ENCODE measurements at regions not wholly inside any gene's neighbourhood (a gene's known extent, or its start where the extent isn't known, plus 50 kb on each side); places are given as distances from the start of the nearest gene placed in this dataset.

- no peak for DNase-seq (ENCODE audit: low spot score)
Measured at GRCh38 chr14:21735639-21736307, 62.2 kb upstream of the OR4E1 start.

GRCh38 chr14:21735200-21735599, 61.6 kb upstream of the OR4E1 start:
- DNase-seq (ENCODE audit: low spot score) = no peak

- peak; percentile 61 for DNase-seq (ENCODE audit: low spot score)
Measured at GRCh38 chr14:21734457-21735074, 60.9 kb upstream of the OR4E1 start.

GRCh38 chr14:21729703-21730233, 56.1 kb upstream of the OR4E1 start:
- DNase-seq (ENCODE audit: low spot score) = no peak

GRCh38 chr14:21725250-21725649, 51.6 kb upstream of the OR4E1 start:
- DNase-seq (ENCODE audit: low spot score) = no peak

GRCh38 chr14:21724090-21724973, 50.7 kb upstream of the OR4E1 start:
- DNase-seq (ENCODE audit: low spot score) = no peak

- DNase-seq (ENCODE audit: low spot score) = no peak
Measured at GRCh38 chr14:21723431-21724045, 49.9 kb upstream of the OR4E1 start.
